Brain microvascular endothelial cell (primary cell): ENCODE measurements at regions not wholly inside any gene's neighbourhood (a gene's known extent, or its start where the extent isn't known, plus 50 kb on each side); places are given as distances from the start of the nearest gene placed in this dataset.
A peak's percentile ranks its signal among the peaks of the same experiment; 100 is the strongest.

Source experiments
- DNase-seq: peaks from one replicate; pipeline ENCODE4 v3.0.0-alpha.2; 2020
- H3K27ac ChIP-seq: fragments of 250-450 bp; sonication (Bioruptor Pico); 2 replicates; pipeline ENCODE4 v1.5.1; 2020; ENCODE audit warnings: mild to moderate bottlenecking, moderate library complexity
- H3K27me3 ChIP-seq: fragments of 250-450 bp; sonication (Bioruptor Pico); replicated peaks from 2 replicates; pipeline ENCODE4 v1.5.1; 2020; ENCODE audit warnings: mild to moderate bottlenecking
- H3K36me3 ChIP-seq: fragments of 250-450 bp; sonication (Bioruptor Pico); replicated peaks from 2 replicates; pipeline ENCODE4 v1.5.1; 2020; ENCODE audit warnings: mild to moderate bottlenecking
- H3K4me3 ChIP-seq: 2 replicates; pipeline ENCODE4 v1.5.1; 2011; ENCODE audit warnings: low read depth, mild to moderate bottlenecking, control low read depth, low read length, moderate library complexity
- CTCF ChIP-seq: IDR thresholded peaks from 2 replicates; pipeline ENCODE4 v1.5.1; 2011; ENCODE audit warnings: low read depth, mild to moderate bottlenecking, moderate library complexity, low read length, control low read depth, inconsistent platforms; ENCODE audit errors: missing control alignments
- in situ Hi-C: cut with HindIII; loops from 2 replicates; pipeline ENCODE4 v1.10.0; 2017; ENCODE audit warnings: low sequenced_read_pairs, low pct_ligation_motif_present

GRCh38 chr2:215805493-215805892 lies 207.9 kb downstream of the MREG start:
- H3K4me3 ChIP-seq: no peak overlapping the region
- in situ Hi-C loops: no loop called here
- no peaks in the 10 kb centered on the region for H3K27me3 ChIP-seq
- no peak for TF ChIP-seq CTCF
- no peak overlapping the region for H3K27ac ChIP-seq
- H3K36me3 ChIP-seq: no peaks in the 10 kb centered on the region
- no peak for DNase-seq

DNA sequence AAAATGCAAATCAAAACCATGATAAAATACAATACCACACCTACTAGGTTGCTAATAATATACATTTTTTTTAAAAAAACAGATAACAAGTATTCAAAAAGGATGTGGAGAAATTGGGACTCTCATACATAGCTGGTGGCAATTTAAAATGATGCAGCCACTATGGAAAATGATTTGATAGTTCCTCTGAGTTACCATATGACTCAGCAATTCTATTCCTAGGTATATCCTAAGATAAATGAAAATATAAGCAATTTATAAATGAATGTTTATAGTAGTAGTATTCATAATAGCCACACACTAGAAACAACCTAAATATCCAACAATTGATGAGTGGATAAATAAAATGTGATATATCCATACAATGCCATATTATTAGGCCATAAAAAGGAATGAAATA lies 210.2 kb downstream of the MREG start:
- no peaks in the 10 kb centered on the region for H3K27me3 ChIP-seq
- no peak overlapping the region for H3K27ac ChIP-seq
- H3K4me3 ChIP-seq: no peak overlapping the region
- no peak for DNase-seq
- TF ChIP-seq CTCF: no peak
- in situ Hi-C loops: no loop called here
- H3K36me3 ChIP-seq: no peaks in the 10 kb centered on the region

- no peak for TF ChIP-seq CTCF
- Histone ChIP-seq H3K4me3 (no peak overlapping the region), H3K27me3 (no peaks in the 10 kb centered on the region), H3K27ac (no peak overlapping the region), H3K36me3 (no peaks in the 10 kb centered on the region)
- in situ Hi-C loops: loop anchor here (25.0 kb wide), 1 partner anchor 113 kb away; no protein-coding TSS in a partner anchor
- DNase-seq: no peak
Measured at GRCh38 chr2:215799194-215799593, 214.2 kb downstream of the MREG start.

DNA sequence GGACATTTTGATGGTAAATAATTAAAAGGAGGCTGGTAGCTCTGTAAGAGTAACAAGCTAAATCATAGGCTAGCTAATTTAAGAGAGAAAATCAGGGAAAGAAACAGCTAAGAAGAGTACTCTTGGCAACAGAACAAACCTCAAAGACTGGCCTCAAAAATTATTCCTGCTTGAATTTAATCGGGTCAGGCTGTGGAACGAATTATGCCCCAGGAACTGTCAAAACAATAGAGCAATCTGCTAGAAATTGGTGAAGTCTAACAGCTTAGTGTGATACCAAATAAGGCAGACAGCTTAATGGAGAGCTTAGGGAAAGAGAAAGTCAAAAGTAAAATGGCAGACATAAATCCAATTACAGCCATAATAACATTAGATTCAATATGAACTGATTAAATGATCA lies 215.7 kb downstream of the MREG start:
- no peak overlapping the region for H3K27ac ChIP-seq
- DNase-seq: no peak
- no peak for TF ChIP-seq CTCF
- no peak overlapping the region for H3K4me3 ChIP-seq
- no peaks in the 10 kb centered on the region for H3K27me3 ChIP-seq
- in situ Hi-C loops: loop anchor here (25.0 kb wide), 1 partner anchor 115 kb away; no protein-coding TSS in a partner anchor
- H3K36me3 ChIP-seq: no peaks in the 10 kb centered on the region

GRCh38 chr2:215796140-215796855 lies 217.1 kb downstream of the MREG start:
- peak; percentile 85 for DNase-seq
- in situ Hi-C loops: loop anchor here (25.0 kb wide), 1 partner anchor 116 kb away; no protein-coding TSS in a partner anchor
- Histone ChIP-seq H3K36me3 (no peaks in the 10 kb centered on the region), H3K27me3 (no peaks in the 10 kb centered on the region), H3K27ac (peak overlapping the region; percentile 94), H3K4me3 (no peak overlapping the region)
- TF ChIP-seq CTCF: peak; percentile 36
